Ovary (tissue), 7 donors: ENCODE measurements at regions not wholly inside any gene's neighbourhood (a gene's known extent, or its start where the extent isn't known, plus 50 kb on each side); places are given as distances from the start of the nearest gene placed in this dataset.

Source experiments
- DNase-seq, 5 donors: peaks; one replicate each; pipeline ENCODE4 v3.0.0-alpha.2; 2019 to 2020
- H3K27ac ChIP-seq, 2 donors: fragments of 200-600 bp; one replicate each; pipeline versions ENCODE4 v1.5.1 to v1.8.0; 2019 to 2022
- H3K27me3 ChIP-seq: fragments of 200-600 bp; one replicate; pipeline ENCODE4 v1.8.0; 2022
- H3K36me3 ChIP-seq: fragments of 200-600 bp; sonication (generic); one replicate; pipeline ENCODE4 v1.5.1; 2019
- H3K4me1 ChIP-seq: one replicate; pipeline ENCODE4 v1.8.1; 2013; ENCODE audit warnings: mild to moderate bottlenecking, moderate library complexity; ENCODE audit not compliant: insufficient read depth
- H3K4me3 ChIP-seq: fragments of 200-600 bp; sonication (generic); one replicate; pipeline ENCODE4 v1.5.1; 2017
- H3K9me3 ChIP-seq, 2 donors: fragments of 200-600 bp in 1 of 2; sonication (generic) in 1 of 2; one replicate each; pipeline versions ENCODE4 v1.5.1 to v1.8.1; 2013 to 2019; ENCODE audit warnings: mild to moderate bottlenecking in 1 of 2, moderate library complexity in 1 of 2
- CTCF ChIP-seq, 3 donors: fragments of 450-650 bp in 2 of 3; fragments of 200-600 bp in 1 of 3; IDR thresholded peaks; one replicate each; pipeline versions ENCODE4 v1.5.1 to v1.8.0; 2016 to 2022; ENCODE audit warnings: antibody characterized with exemption in 3 of 3, mild to moderate bottlenecking in 1 of 3
- EP300 ChIP-seq: sonication (generic); formaldehyde crosslinking; IDR thresholded peaks from one replicate; pipeline ENCODE4 v1.6.1; 2017; ENCODE audit warnings: antibody characterized with exemption
- POLR2A ChIP-seq: fragments of 450-650 bp; IDR thresholded peaks from one replicate; pipeline ENCODE4 v1.6.1; 2017; ENCODE audit warnings: antibody characterized with exemption, mild to moderate bottlenecking, moderate library complexity
- WGBS, 3 donors: extraction: QIAGEN DNeasy Blood & Tissue Kit in 1 of 3; methylation state at CpG; one replicate each; pipeline versions ENCODE4 v1.1.5 to v1.1.7; 2013 to 2017; 5-methylcytosine and 5-hydroxymethylcytosine counted together
- intact Hi-C, 4 donors: fragments of 100-400 bp; cut with DNase I; formaldehyde crosslinking; loops; one replicate each; pipeline versions ENCODE4 v1.11.0 to v1.15.1; 2022 to 2023
- donor health status: DM: no; HTN: no; CAD: no; lungs with moderate emphysema.
- donor health status: DM: no; HTN: no; CAD: no.
- donor health status: Bipolar disorder and iron deficiency.
- donor health status: DM: no; HTN: no; CAD: no.
- donor health status: DM: yes; HTN: yes; CAD: no.

- TF ChIP-seq EP300 (no peak), POLR2A (no peak), CTCF (IDR thresholded peaks at IDR 0.05) (no peak)
- intact Hi-C loops, result no loop called here
- DNase-seq, result no peak
- H3K9me3 ChIP-seq, result no peaks in the 10 kb centered on the region
- no peak overlapping the region for H3K4me3 ChIP-seq
- no peak overlapping the region for H3K27ac ChIP-seq
- 89 to 92% (median 90%) methylated on average over 23 of the region's 23 CpGs for WGBS, 3 donors
- H3K4me1 ChIP-seq, result no peaks in the 10 kb centered on the region
- H3K27me3 ChIP-seq, result no peaks in the 10 kb centered on the region
- H3K36me3 ChIP-seq, result no peaks in the 10 kb centered on the region
Observed at GRCh38 chr6:105587349-105588122, 184.7 kb upstream of the PREP start.

GRCh38 chr6:105578179-105578707 lies 175.4 kb upstream of the PREP start:
- Histone ChIP-seq H3K27ac (no peak overlapping the region), H3K4me3 (no peak overlapping the region), H3K9me3 (no peaks in the 10 kb centered on the region), H3K36me3 (no peaks in the 10 kb centered on the region), H3K4me1 (no peaks in the 10 kb centered on the region), H3K27me3 (no peaks in the 10 kb centered on the region)
- no peak for TF ChIP-seq POLR2A
- no peak for TF ChIP-seq CTCF (IDR thresholded peaks at IDR 0.05)
- no peak for TF ChIP-seq EP300
- intact Hi-C loops, result no loop called here
- WGBS, 3 donors, result 35 to 55% (median 51%) methylated on average over 1 of the region's 1 CpG
- no peak for DNase-seq

- Histone ChIP-seq H3K9me3 (no peaks in the 10 kb centered on the region), H3K27me3 (no peaks in the 10 kb centered on the region), H3K36me3 (no peaks in the 10 kb centered on the region), H3K4me1 (no peaks in the 10 kb centered on the region), H3K4me3 (no peak overlapping the region), H3K27ac (no peak overlapping the region)
- intact Hi-C loops, result no loop called here
- no peak for DNase-seq
- WGBS, 3 donors, result 33 to 56% (median 48%) methylated on average over 2 of the region's 2 CpGs
- no peak for TF ChIP-seq POLR2A
- TF ChIP-seq CTCF (IDR thresholded peaks at IDR 0.05), result no peak
- no peak for TF ChIP-seq EP300
Observed at GRCh38 chr6:105573556-105573955, 170.7 kb upstream of the PREP start.

GRCh38 chr6:105573138-105573537 lies 170.3 kb upstream of the PREP start:
- Histone ChIP-seq H3K36me3 (no peaks in the 10 kb centered on the region), H3K4me1 (no peaks in the 10 kb centered on the region), H3K27ac (no peak overlapping the region), H3K4me3 (no peak overlapping the region), H3K27me3 (no peaks in the 10 kb centered on the region), H3K9me3 (no peaks in the 10 kb centered on the region)
- intact Hi-C loops, result no loop called here
- no peak for DNase-seq
- TF ChIP-seq CTCF (IDR thresholded peaks at IDR 0.05), result no peak
- no peak for TF ChIP-seq POLR2A
- TF ChIP-seq EP300, result no peak
- WGBS, 3 donors, result 69 to 81% (median 70%) methylated on average over 2 of the region's 2 CpGs
